ENCODE measurements at regions not wholly inside any gene's neighbourhood (a gene's known extent, or its start where the extent isn't known, plus 50 kb on each side); places are given as distances from the start of the nearest gene placed in this dataset.

DNA sequence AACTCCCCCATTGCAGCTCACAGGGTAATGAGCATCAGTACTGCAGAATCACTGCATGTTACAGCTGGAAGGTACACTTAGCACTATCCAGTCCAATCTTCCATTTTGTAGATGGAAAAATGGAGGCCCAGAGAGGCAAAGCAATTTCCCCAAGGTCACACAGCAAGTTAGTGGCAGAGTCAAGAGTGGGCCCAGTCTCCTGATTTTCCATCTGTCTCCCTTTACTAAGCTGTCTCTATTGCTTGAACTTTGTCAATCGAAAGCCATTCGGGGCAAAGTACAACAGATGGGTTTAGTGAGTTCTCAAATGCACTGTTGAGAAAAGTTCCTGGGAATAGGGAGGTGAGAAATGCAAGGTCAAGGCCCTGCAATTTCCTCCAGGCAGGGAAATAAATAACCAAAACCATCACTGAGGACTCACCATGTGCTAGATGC is 50.4 kb upstream of the IFFO2 start:
- H3K4me3 ChIP-seq (replicated peaks in 1 of 2; ENCODE audit: low read depth in 2 of 2, low read length in 2 of 2): no peak overlapping the region
- TF ChIP-seq, protein P1, sequence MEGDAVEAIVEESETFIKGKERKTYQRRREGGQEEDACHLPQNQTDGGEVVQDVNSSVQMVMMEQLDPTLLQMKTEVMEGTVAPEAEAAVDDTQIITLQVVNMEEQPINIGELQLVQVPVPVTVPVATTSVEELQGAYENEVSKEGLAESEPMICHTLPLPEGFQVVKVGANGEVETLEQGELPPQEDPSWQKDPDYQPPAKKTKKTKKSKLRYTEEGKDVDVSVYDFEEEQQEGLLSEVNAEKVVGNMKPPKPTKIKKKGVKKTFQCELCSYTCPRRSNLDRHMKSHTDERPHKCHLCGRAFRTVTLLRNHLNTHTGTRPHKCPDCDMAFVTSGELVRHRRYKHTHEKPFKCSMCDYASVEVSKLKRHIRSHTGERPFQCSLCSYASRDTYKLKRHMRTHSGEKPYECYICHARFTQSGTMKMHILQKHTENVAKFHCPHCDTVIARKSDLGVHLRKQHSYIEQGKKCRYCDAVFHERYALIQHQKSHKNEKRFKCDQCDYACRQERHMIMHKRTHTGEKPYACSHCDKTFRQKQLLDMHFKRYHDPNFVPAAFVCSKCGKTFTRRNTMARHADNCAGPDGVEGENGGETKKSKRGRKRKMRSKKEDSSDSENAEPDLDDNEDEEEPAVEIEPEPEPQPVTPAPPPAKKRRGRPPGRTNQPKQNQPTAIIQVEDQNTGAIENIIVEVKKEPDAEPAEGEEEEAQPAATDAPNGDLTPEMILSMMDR (IDR thresholded peaks at IDR 0.05; ENCODE audit: low read depth, low read length): no peak
- DNase-seq (ENCODE audit: low read depth in 2 of 2): peak in 1 of 2 donors; percentile 2
